GM12873 (cell line): ENCODE measurements at regions not wholly inside any gene's neighbourhood (a gene's known extent, or its start where the extent isn't known, plus 50 kb on each side); places are given as distances from the start of the nearest gene placed in this dataset.

Experiments used
- CTCF ChIP-seq: IDR thresholded peaks from 2 replicates; pipeline ENCODE4 v1.5.1; 2012; ENCODE audit warnings: low read depth, mild to moderate bottlenecking, moderate library complexity, low read length, control low read depth; ENCODE audit not compliant: insufficient read depth; ENCODE audit errors: missing control alignments

- peak; percentile 60 for TF ChIP-seq CTCF
Observed at GRCh38 chr15:92277776-92278175, 115.9 kb upstream of the ST8SIA2 start.

- no peak for TF ChIP-seq CTCF
Observed at GRCh38 chr15:92283813-92284212, 109.9 kb upstream of the ST8SIA2 start.

- TF ChIP-seq CTCF, result no peak
Observed at GRCh38 chr15:92288755-92289154, 104.9 kb upstream of the ST8SIA2 start.

- no peak for TF ChIP-seq CTCF
Observed at GRCh38 chr15:92289733-92290132, 103.9 kb upstream of the ST8SIA2 start.

- TF ChIP-seq CTCF, result no peak
Observed at GRCh38 chr15:92290359-92290992, 103.2 kb upstream of the ST8SIA2 start.

- no peak for TF ChIP-seq CTCF
Observed at GRCh38 chr15:92291900-92292299, 101.8 kb upstream of the ST8SIA2 start.

GRCh38 chr15:92294759-92295158 lies 98.9 kb upstream of the ST8SIA2 start:
- TF ChIP-seq CTCF, result no peak
